K562 (cell line): ENCODE measurements at regions not wholly inside any gene's neighbourhood (a gene's known extent, or its start where the extent isn't known, plus 50 kb on each side); places are given as distances from the start of the nearest gene placed in this dataset.

Experiments used
- ATAC-seq: fragments of 200-7000 bp; cut with Tn5 transposase; 3 replicates; pipeline ENCODE4 v1.9.1; 2020; ENCODE audit warnings: moderate library complexity
- BruUV-seq: library from RNA; stranded (reverse); fragments of 400-500 nt; replicated peaks from 2 replicates; lab custom pipeline; 2021; lab: Mats Ljungman, UMichigan
- CTCF ChIA-PET: fragments of 300-600 bp; formaldehyde crosslinking; extraction: SDS; loops from one replicate; lab custom pipeline; 2021; ENCODE audit warnings: low intra/inter-chr PET ratio; lab: Yijun Ruan, JAX
- POLR2A ChIA-PET: fragments of 300-600, 350-650 bp; sonication (Branson Sonifier 250); formaldehyde crosslinking; extraction: SDS; loops from one replicate; lab custom pipeline; 2021; ENCODE audit warnings: antibody characterized with exemption, inconsistent platforms; lab: Yijun Ruan, JAX
- DNase-seq, 4 experiments: peaks; one replicate each; pipeline versions ENCODE4 v3.0.0 to v3.0.0-alpha.2; 2011 to 2018; ENCODE audit warnings: low spot score in 3 of 4, mixed read lengths in 3 of 4; ENCODE audit errors: extremely low read depth in 1 of 4
- FAIRE-seq: peaks from 2 replicates; lab custom pipeline; 2011; peaks lifted over from hg19 to GRCh38; lab: Jason Lieb, UNC
- H2AFZ ChIP-seq: 2 replicates; pipeline ENCODE4 v1.6.0; 2011; ENCODE audit warnings: low read depth, low read length, control low read depth, inconsistent platforms
- H3K27ac ChIP-seq: fragments of 200-600 bp; 3 replicates; pipeline ENCODE4 v1.8.0; 2011; ENCODE audit warnings: low read depth, mild to moderate bottlenecking, control low read depth, inconsistent platforms, low read length, moderate library complexity, mixed read lengths; ENCODE audit errors: extremely low read depth
- H3K27me3 ChIP-seq, 2 experiments: fragments of 300-600 bp in 1 of 2; 2 replicates in 1 of 2; 3 replicates in 1 of 2; pipeline versions ENCODE4 v1.6.0 to v1.8.0; 2011; ENCODE audit warnings: inconsistent platforms in 2 of 2, low read length in 2 of 2, mild to moderate bottlenecking in 1 of 2, mixed read lengths in 1 of 2, moderate library complexity in 1 of 2; ENCODE audit not compliant: control insufficient read depth in 2 of 2, insufficient read depth in 2 of 2
- H3K36me3 ChIP-seq: fragments of 300-600 bp; 3 replicates; pipeline ENCODE4 v1.8.0; 2011; ENCODE audit warnings: mild to moderate bottlenecking, low read length, inconsistent platforms; ENCODE audit not compliant: control insufficient read depth, insufficient read depth
- H3K4me1 ChIP-seq, 2 experiments: fragments of 200-600 bp in 1 of 2; replicated peaks in 1 of 2; 2 replicates in 1 of 2; 3 replicates in 1 of 2; pipeline versions ENCODE4 v1.5.1 to v1.8.0; 2011; ENCODE audit warnings: inconsistent platforms in 2 of 2, low read length in 2 of 2, mild to moderate bottlenecking in 1 of 2, mixed read lengths in 1 of 2, moderate library complexity in 1 of 2; ENCODE audit not compliant: control insufficient read depth in 2 of 2, insufficient read depth in 2 of 2
- H3K4me2 ChIP-seq: 2 replicates; pipeline ENCODE4 v1.6.1; 2011; ENCODE audit warnings: low read length, control low read depth, inconsistent platforms, mixed read lengths; ENCODE audit not compliant: insufficient read depth
- H3K4me3 ChIP-seq: fragments of 200-600 bp; sonication (generic), shearing (Covaris generic); 2 replicates; pipeline ENCODE4 v1.5.1; 2016; ENCODE audit warnings: control low read depth, inconsistent platforms
- H3K79me2 ChIP-seq: fragments of 200-600 bp; 3 replicates; pipeline ENCODE4 v1.8.0; 2011; ENCODE audit warnings: low read length, inconsistent platforms; ENCODE audit not compliant: control insufficient read depth, insufficient read depth
- H3K9ac ChIP-seq, 2 experiments: 2 replicates each; pipeline versions ENCODE4 v1.6.0 to v1.6.1; 2011; ENCODE audit warnings: low read depth in 2 of 2, low read length in 2 of 2, control low read depth in 1 of 2, inconsistent platforms in 1 of 2, mild to moderate bottlenecking in 1 of 2, mixed read lengths in 1 of 2; ENCODE audit not compliant: insufficient read depth in 1 of 2
- H3K9me1 ChIP-seq: one replicate; pipeline ENCODE4 v1.6.0; 2011; ENCODE audit warnings: inconsistent platforms, mild to moderate bottlenecking, low read length, moderate library complexity; ENCODE audit not compliant: control insufficient read depth, insufficient read depth
- H3K9me3 ChIP-seq: replicated peaks from 2 replicates; pipeline ENCODE4 v1.5.1; 2011; ENCODE audit warnings: low read depth, low read length, inconsistent platforms; ENCODE audit not compliant: control insufficient read depth, insufficient read depth
- H4K20me1 ChIP-seq: replicated peaks from 2 replicates; pipeline ENCODE4 v1.6.1; 2011; ENCODE audit warnings: low read length, inconsistent platforms, mixed read lengths; ENCODE audit not compliant: control insufficient read depth, insufficient read depth
- HOMEZ ChIP-seq: fragments of 250-450 bp; sonication (Bioruptor Pico); IDR thresholded peaks from 2 replicates; pipeline ENCODE4 v1.4.0; 2020; ENCODE audit warnings: mild to moderate bottlenecking, moderate library complexity
- MTA2 ChIP-seq: fragments of 450-650 bp; IDR thresholded peaks from 2 replicates; pipeline ENCODE4 v1.6.1; 2016; ENCODE audit warnings: low read depth
- NRF1 ChIP-seq, 2 experiments: fragments of 450-650 bp; IDR thresholded peaks in 1 of 2; conservative IDR thresholded peaks in 1 of 2; 2 replicates each; pipeline ENCODE4 v1.6.1; 2014; ENCODE audit warnings: mild to moderate bottlenecking in 2 of 2
- TCF3 ChIP-seq: sonication (generic); formaldehyde crosslinking; IDR thresholded peaks from 2 replicates; pipeline ENCODE4 v1.4.0; 2020; ENCODE audit warnings: mild to moderate bottlenecking, missing genetic modification reagents
- ZNF282 ChIP-seq: sonication (generic); formaldehyde crosslinking; IDR thresholded peaks from 2 replicates; pipeline ENCODE4 v1.8.1; 2023; ENCODE audit warnings: missing genetic modification reagents
- WGBS: fragments of 100-300 bp; shearing (Covaris generic); methylation state at CpG from one replicate; pipeline ENCODE4 v1.1.6; 2016; ENCODE audit warnings: low coverage, mixed read lengths; ENCODE audit not compliant: insufficient coverage; ENCODE audit errors: missing lambda C conversion rate; 5-methylcytosine and 5-hydroxymethylcytosine counted together
- in situ Hi-C: fragments of 300-500 bp; cut with MboI; formaldehyde crosslinking; loops from 4 replicates; pipeline ENCODE4 v1.15.0; 2018; ENCODE audit warnings: inconsistent platforms, mixed read lengths
- intact Hi-C: fragments of 100-400 bp; cut with micrococcal nuclease; formaldehyde crosslinking; loops from 2 replicates; pipeline ENCODE4 v1.14.2; 2022

- TF ChIP-seq HOMEZ (CRISPR knock-in tag) (no peak), ZNF282 (no peak)
Observed at GRCh38 chr16:6704306-6704930, 628.2 kb upstream of the RBFOX1 start (continued).

- Histone ChIP-seq H4K20me1 (no peaks in the 10 kb centered on the region), H3K9me3 (no peaks in the 10 kb centered on the region), H3K9ac (no peak overlapping the region), H3K4me1 (no peaks in the 10 kb centered on the region), H3K4me2 (no peak overlapping the region), H3K9me1 (no peaks in the 10 kb centered on the region), H2AFZ (no peak overlapping the region), H3K4me3 (no peak overlapping the region), H3K36me3 (no peaks in the 10 kb centered on the region), H3K79me2 (no peaks in the 10 kb centered on the region), H3K27ac (no peak overlapping the region), H3K27me3 (no peaks in the 10 kb centered on the region)
- FAIRE-seq = no peak
- no peak for DNase-seq
- in situ Hi-C loops = no loop called here
- no peak for ATAC-seq
- no peak for TF ChIP-seq TCF3
- TF ChIP-seq MTA2 = no peak
- no peak for TF ChIP-seq NRF1 (conservative IDR thresholded peaks at IDR 0.05 in 1 of 2, IDR thresholded peaks at IDR 0.05 in 1 of 2)
- intact Hi-C loops = no loop called here
- ChIA-PET POLR2A (no interaction called here), CTCF (no interaction called here)
- WGBS = 0% methylated on average over 3 of the region's 3 CpGs
- no TSS peak for BruUV-seq
Observed at GRCh38 chr16:6701096-6701495, 631.5 kb upstream of the RBFOX1 start.
